ENCODE measurements at regions not wholly inside any gene's neighbourhood (a gene's known extent, or its start where the extent isn't known, plus 50 kb on each side); places are given as distances from the start of the nearest gene placed in this dataset.
"Not testable (repeated sequence)": the region's sequence is repeated elsewhere in the genome, so short reads cannot be mapped to it uniquely, and the experiment has no call there.

GRCh38 chr15:77874063-77874462 is 203.4 kb downstream of the TBC1D2B start:
- no peak for DNase-seq (ENCODE audit: low read depth, low spot score)
- H3K27ac ChIP-seq (ENCODE audit: low read depth, low read length), result no peak overlapping the region
- H3K9me3 ChIP-seq (ENCODE audit: control insufficient read depth, insufficient read depth, low read length), result no peaks in the 10 kb centered on the region
- POLR2A ChIA-PET, result no interaction called here
- peaks cover 4% of the 10 kb centered on the region for H3K27me3 ChIP-seq (ENCODE audit: control insufficient read depth, insufficient read depth, low read length)
- CTCF ChIA-PET, result interaction anchor here (0.7 to 1.3 kb wide), 2 partner anchors 239 to 241 kb away, joined by 3 to 4 read pairs; no protein-coding TSS in a partner anchor
- no peak overlapping the region for H3K4me3 ChIP-seq (ENCODE audit: low read depth, low read length)
- TF ChIP-seq CTCF (IDR thresholded peaks at IDR 0.05; ENCODE audit: low read depth, low read length), result no peak

GRCh38 chr15:77872521-77873425 is 204.7 kb downstream of the TBC1D2B start:
- H3K9me3 ChIP-seq (ENCODE audit: control insufficient read depth, insufficient read depth, low read length); POLR2A ChIA-PET; CTCF ChIA-PET; H3K27me3 ChIP-seq (ENCODE audit: control insufficient read depth, insufficient read depth, low read length); H3K4me3 ChIP-seq (ENCODE audit: low read depth, low read length); H3K27ac ChIP-seq (ENCODE audit: low read depth, low read length); DNase-seq (ENCODE audit: low read depth, low spot score): not testable (repeated sequence)

- CTCF ChIA-PET, result no interaction called here
- Histone ChIP-seq H3K4me3 (ENCODE audit: low read depth, low read length) (no peak overlapping the region), H3K27ac (ENCODE audit: low read depth, low read length) (no peak overlapping the region), H3K27me3 (ENCODE audit: control insufficient read depth, insufficient read depth, low read length) (peaks cover 6% of the 10 kb centered on the region), H3K9me3 (ENCODE audit: control insufficient read depth, insufficient read depth, low read length) (no peaks in the 10 kb centered on the region)
- no peak for DNase-seq (ENCODE audit: low read depth, low spot score)
- POLR2A ChIA-PET, result no interaction called here
- no peak for TF ChIP-seq CTCF (IDR thresholded peaks at IDR 0.05; ENCODE audit: low read depth, low read length)
These were observed 205.6 kb downstream of the TBC1D2B start for GRCh38 chr15:77871852-77872371.

- TF ChIP-seq CTCF (IDR thresholded peaks at IDR 0.05; ENCODE audit: low read depth, low read length), result peak; percentile 75
- H3K27me3 ChIP-seq (ENCODE audit: control insufficient read depth, insufficient read depth, low read length), result peaks cover 6% of the 10 kb centered on the region
- DNase-seq (ENCODE audit: low read depth, low spot score), result peak; percentile 6
- no peak overlapping the region for H3K4me3 ChIP-seq (ENCODE audit: low read depth, low read length)
- H3K9me3 ChIP-seq (ENCODE audit: control insufficient read depth, insufficient read depth, low read length), result no peaks in the 10 kb centered on the region
- no peak overlapping the region for H3K27ac ChIP-seq (ENCODE audit: low read depth, low read length)
- CTCF ChIA-PET, result interaction anchor here (0.7 to 1.3 kb wide), 3 partner anchors 11 to 18 kb away, joined by 3 to 5 read pairs (median 4); no protein-coding TSS in a partner anchor
- POLR2A ChIA-PET, result interaction anchor here (0.6 kb wide), 1 partner anchor 14 kb away, joined by 3 read pairs; no protein-coding TSS in a partner anchor
These were observed 207.1 kb downstream of the TBC1D2B start for GRCh38 chr15:77870195-77871065.

GRCh38 chr15:77869021-77869895 is 208.3 kb downstream of the TBC1D2B start:
- Histone ChIP-seq H3K9me3 (ENCODE audit: control insufficient read depth, insufficient read depth, low read length) (no peaks in the 10 kb centered on the region), H3K27me3 (ENCODE audit: control insufficient read depth, insufficient read depth, low read length) (peaks cover 3% of the 10 kb centered on the region), H3K4me3 (ENCODE audit: low read depth, low read length) (no peak overlapping the region), H3K27ac (ENCODE audit: low read depth, low read length) (no peak overlapping the region)
- no peak for DNase-seq (ENCODE audit: low read depth, low spot score)
- CTCF ChIA-PET, result no interaction called here
- POLR2A ChIA-PET, result no interaction called here
- TF ChIP-seq CTCF (IDR thresholded peaks at IDR 0.05; ENCODE audit: low read depth, low read length), result no peak

- H3K27ac ChIP-seq (ENCODE audit: low read depth, low read length); H3K9me3 ChIP-seq (ENCODE audit: control insufficient read depth, insufficient read depth, low read length); POLR2A ChIA-PET; DNase-seq (ENCODE audit: low read depth, low spot score); CTCF ChIA-PET; H3K27me3 ChIP-seq (ENCODE audit: control insufficient read depth, insufficient read depth, low read length); H3K4me3 ChIP-seq (ENCODE audit: low read depth, low read length): not testable (repeated sequence)
These were observed 209.4 kb downstream of the TBC1D2B start for GRCh38 chr15:77868048-77868629.
